Subcutaneous abdominal adipose tissue (tissue), 5 donors: ENCODE measurements at regions not wholly inside any gene's neighbourhood (a gene's known extent, or its start where the extent isn't known, plus 50 kb on each side); places are given as distances from the start of the nearest gene placed in this dataset.
A peak's percentile ranks its signal among the peaks of the same experiment; 100 is the strongest.
"Not testable (repeated sequence)": the region's sequence is repeated elsewhere in the genome, so short reads cannot be mapped to it uniquely, and the experiment has no call there.

Experiments used
- H3K27ac ChIP-seq: one replicate; pipeline ENCODE4 v1.7.0; 2013; ENCODE audit warnings: low read depth, mild to moderate bottlenecking, inconsistent platforms, low read length, moderate library complexity
- H3K27me3 ChIP-seq, 5 donors: one replicate each; pipeline ENCODE4 v1.7.0; 2013; ENCODE audit warnings: low read length in 5 of 5, inconsistent platforms in 1 of 5; ENCODE audit not compliant: control insufficient read depth in 5 of 5, insufficient read depth in 4 of 5
- H3K36me3 ChIP-seq, 5 donors: one replicate each; pipeline ENCODE4 v1.7.0; 2013; ENCODE audit warnings: low read length in 5 of 5; ENCODE audit not compliant: control insufficient read depth in 5 of 5, insufficient read depth in 5 of 5
- H3K4me1 ChIP-seq, 5 donors: one replicate each; pipeline ENCODE4 v1.7.0; 2013; ENCODE audit warnings: low read length in 5 of 5, mild to moderate bottlenecking in 3 of 5, moderate library complexity in 1 of 5; ENCODE audit not compliant: control insufficient read depth in 5 of 5, insufficient read depth in 5 of 5
- H3K4me3 ChIP-seq, 5 donors: one replicate each; pipeline ENCODE4 v1.7.0; 2013; ENCODE audit warnings: low read length in 5 of 5, low read depth in 1 of 5
- H3K9ac ChIP-seq, 5 donors: one replicate each; pipeline ENCODE4 v1.7.0; 2013; ENCODE audit warnings: low read length in 5 of 5, mild to moderate bottlenecking in 4 of 5, moderate library complexity in 3 of 5
- H3K9me3 ChIP-seq, 5 donors: one replicate each; pipeline ENCODE4 v1.7.0; 2013; ENCODE audit warnings: low read length in 5 of 5; ENCODE audit not compliant: control insufficient read depth in 5 of 5
- donor health status: healthy.
- donor health status: healthy.
- donor health status: healthy.
- donor health status: healthy.
- donor health status: healthy.

DNA sequence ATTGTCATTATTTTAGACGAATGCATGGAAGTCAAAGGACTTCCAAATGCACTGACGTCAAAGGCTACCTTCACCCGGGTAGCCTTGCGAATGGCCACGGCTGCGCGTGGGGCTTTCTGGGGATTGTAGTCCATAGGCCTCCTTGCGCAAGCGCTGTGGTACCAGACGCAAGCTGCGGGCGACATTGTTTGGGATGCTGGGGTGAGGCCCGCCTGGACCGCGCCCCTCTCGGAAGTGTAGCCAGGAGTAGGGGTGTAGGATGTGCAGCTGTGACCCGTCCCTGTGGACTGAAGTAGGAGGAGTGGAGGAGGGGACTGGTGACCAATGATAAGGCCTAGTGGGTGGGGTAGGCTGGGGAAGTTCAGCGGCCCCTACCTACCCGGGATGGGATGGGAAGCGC, 720.0 kb upstream of the DEFB115 start:
- not testable (repeated sequence) for H3K4me1 ChIP-seq, H3K4me3 ChIP-seq, H3K9ac ChIP-seq, H3K9me3 ChIP-seq, H3K27me3 ChIP-seq, H3K27ac ChIP-seq, H3K36me3 ChIP-seq

- H3K4me1 ChIP-seq, H3K9ac ChIP-seq, H3K4me3 ChIP-seq, H3K27ac ChIP-seq, H3K9me3 ChIP-seq, H3K36me3 ChIP-seq, H3K27me3 ChIP-seq: not testable (repeated sequence)
These were observed 717.0 kb upstream of the DEFB115 start for GRCh38 chr20:30540330-30541069.

GRCh38 chr20:30551236-30551635, 706.2 kb upstream of the DEFB115 start:
- H3K27ac ChIP-seq, H3K4me3 ChIP-seq, H3K9me3 ChIP-seq, H3K36me3 ChIP-seq, H3K9ac ChIP-seq, H3K27me3 ChIP-seq, H3K4me1 ChIP-seq: not testable (repeated sequence)

GRCh38 chr20:30556797-30557196, 700.7 kb upstream of the DEFB115 start:
- H3K9me3 ChIP-seq, H3K9ac ChIP-seq, H3K4me3 ChIP-seq, H3K4me1 ChIP-seq, H3K27me3 ChIP-seq, H3K36me3 ChIP-seq, H3K27ac ChIP-seq: not testable (repeated sequence)

DNA sequence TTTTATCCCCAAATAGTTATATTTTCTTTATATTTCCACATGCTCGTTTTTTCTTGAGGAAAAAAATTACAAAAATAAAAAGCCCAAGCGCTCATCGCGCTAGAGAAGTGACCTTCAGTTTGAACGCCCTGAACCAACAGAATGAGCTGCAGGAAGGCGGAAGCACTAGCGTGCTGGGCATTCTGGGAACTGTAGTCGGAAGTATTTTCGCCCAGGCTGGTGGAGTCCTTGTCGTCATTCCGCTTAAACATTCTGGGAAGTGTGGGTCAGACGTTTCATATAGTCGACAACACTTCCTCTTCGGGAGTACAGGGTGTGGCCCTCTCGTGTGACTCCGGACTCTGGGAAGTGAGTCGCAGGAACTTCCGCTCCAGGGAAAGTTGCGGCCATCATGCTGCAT, 692.4 kb upstream of the DEFB115 start:
- not testable (repeated sequence) for H3K9ac ChIP-seq, H3K27ac ChIP-seq, H3K4me1 ChIP-seq, H3K9me3 ChIP-seq, H3K27me3 ChIP-seq, H3K36me3 ChIP-seq, H3K4me3 ChIP-seq

GRCh38 chr20:30569867-30570266, 687.6 kb upstream of the DEFB115 start:
- not testable (repeated sequence) for H3K4me3 ChIP-seq, H3K4me1 ChIP-seq, H3K27ac ChIP-seq, H3K27me3 ChIP-seq, H3K36me3 ChIP-seq, H3K9me3 ChIP-seq, H3K9ac ChIP-seq

DNA sequence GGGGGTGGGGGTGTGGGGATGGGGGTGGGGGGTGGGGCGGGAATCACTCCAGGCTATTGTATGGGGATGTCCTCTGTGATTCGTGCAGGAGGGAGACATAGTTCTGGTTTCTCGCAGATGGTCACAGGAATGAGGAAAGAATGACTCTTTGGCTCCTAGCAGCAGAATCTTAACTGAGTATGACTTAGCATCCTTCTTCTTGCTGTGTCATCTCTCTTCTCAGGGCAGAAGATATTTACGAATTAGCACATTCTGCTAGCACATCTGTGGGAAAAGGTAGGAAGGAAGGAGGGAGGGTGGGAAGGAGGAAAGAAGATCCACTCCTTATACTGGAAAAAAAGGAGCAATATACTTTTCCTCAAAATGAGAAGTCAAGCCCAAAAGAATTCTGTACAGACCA, 686.8 kb upstream of the DEFB115 start:
- not testable (repeated sequence) for H3K9me3 ChIP-seq, H3K4me3 ChIP-seq, H3K27me3 ChIP-seq, H3K9ac ChIP-seq, H3K36me3 ChIP-seq, H3K27ac ChIP-seq, H3K4me1 ChIP-seq

DNA sequence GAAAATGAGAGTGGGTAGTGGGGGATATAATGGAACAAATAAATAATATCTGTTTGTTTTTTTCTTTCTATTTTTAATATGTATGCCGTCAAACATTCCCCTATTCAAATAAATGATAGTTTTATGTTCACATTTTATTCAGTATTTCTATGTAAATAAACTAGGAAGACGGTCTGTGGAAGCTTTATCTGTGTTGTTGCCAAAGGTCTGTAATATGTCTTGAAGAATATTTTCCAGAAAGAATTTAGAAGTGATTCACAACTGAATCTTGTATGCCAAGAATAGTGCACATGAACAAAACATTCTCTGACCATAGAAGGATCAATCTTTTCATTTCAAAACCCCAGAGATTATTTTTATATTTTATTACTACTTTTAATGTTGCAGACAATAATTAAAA, 683.1 kb upstream of the DEFB115 start:
- not testable (repeated sequence) for H3K9ac ChIP-seq, H3K9me3 ChIP-seq, H3K27me3 ChIP-seq, H3K4me1 ChIP-seq, H3K4me3 ChIP-seq, H3K27ac ChIP-seq, H3K36me3 ChIP-seq

- not testable (repeated sequence) for H3K4me1 ChIP-seq, H3K9me3 ChIP-seq, H3K36me3 ChIP-seq, H3K9ac ChIP-seq, H3K27me3 ChIP-seq, H3K27ac ChIP-seq
- H3K4me3 ChIP-seq: peak overlapping the region in 2 of 5 donors; percentile 43 to 56
These were observed 678.4 kb upstream of the DEFB115 start for GRCh38 chr20:30579069-30579468.

DNA sequence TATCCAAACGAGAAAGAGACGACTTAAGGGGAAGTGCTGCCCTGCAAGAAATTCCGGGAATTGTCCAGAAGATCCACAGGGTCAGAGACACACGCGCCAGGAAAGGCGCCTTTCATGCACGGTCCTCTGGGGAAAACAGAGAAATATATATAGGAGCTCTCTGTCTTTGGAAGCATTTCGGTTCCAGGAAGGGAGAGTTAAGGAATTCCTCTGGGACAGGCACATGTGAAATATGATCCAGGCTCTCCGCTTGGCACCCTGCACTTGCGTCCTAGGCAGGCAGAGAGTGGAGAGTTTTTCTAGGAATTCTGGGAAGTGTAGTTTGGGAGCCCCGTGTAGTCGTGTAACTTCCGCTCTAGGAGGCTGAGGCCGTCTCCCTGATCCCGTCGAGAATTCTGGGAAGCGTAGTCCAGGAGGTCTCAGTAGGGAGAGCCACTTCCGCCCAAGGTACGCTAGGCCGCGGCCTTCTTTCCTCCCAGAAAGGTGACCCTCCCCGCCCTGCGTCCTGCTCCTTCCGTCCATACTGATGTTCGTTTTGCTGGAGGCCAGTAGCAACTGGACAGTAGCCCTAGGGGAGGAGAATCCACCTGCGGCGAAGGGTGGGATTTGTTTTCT, 677.5 kb upstream of the DEFB115 start:
- H3K27ac ChIP-seq, H3K4me1 ChIP-seq, H3K27me3 ChIP-seq, H3K36me3 ChIP-seq, H3K9me3 ChIP-seq: not testable (repeated sequence)
- Histone ChIP-seq H3K4me3 (peak overlapping the region; percentile 43 to 69 (median 56)), H3K9ac (peak overlapping the region in 2 of 5 donors; percentile 52 to 56)
